SHP77 (cell line): ENCODE measurements at regions not wholly inside any gene's neighbourhood (a gene's known extent, or its start where the extent isn't known, plus 50 kb on each side); places are given as distances from the start of the nearest gene placed in this dataset.

Experiments
- DNase-seq, 2 experiments: peaks; one replicate each; lab custom pipeline; 2025; lab: John Stamatoyannopoulos, UW

DNA sequence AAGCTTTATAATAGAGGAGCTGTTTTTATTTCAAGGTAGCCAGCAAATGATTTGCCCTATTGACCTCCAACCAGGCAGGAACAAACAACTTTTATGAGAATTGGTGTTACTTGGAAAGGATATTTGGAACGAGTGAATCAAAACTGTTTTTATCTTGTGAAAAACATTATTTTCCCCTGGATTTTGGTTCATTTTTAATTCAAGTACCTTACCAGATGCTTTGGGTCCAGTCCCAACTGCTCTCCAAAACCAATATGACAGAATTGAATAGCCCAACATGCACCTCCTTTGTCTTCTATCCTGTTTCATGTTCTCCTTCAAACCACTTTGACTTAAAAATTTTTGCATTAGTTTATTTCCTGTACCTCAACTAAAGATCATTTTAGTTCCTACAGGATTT is 178.6 kb upstream of the RBMS1 start:
- DNase-seq = no peak

DNA sequence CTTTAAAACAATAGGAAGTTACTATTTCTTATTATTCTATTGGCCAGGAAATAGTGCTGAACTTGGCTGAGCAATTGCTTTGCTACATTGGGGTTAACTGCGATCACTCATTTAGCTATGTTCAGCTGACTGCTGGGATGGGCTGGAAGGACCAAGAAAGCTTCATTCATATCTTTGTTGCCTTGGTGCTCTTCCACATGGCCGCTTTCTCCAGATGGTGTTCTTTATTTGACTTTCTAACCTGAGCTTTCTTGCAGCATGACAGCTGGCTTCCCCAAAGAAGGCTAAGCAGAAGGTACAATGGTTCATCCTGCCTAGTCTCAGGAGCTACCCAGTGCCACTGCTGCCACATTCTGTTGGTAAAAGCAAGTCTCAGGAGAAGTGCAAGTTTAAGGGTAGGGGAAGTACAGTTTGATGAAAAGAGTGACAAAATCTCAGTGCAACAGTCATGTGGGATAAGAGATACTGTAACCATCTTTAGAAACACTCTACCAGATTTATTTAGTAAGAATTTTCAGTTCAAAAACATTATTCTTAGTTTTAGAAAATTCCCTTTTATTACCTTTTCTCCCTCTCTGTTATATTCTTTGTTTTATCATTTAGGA is 180.6 kb upstream of the RBMS1 start:
- no peak for DNase-seq

DNA sequence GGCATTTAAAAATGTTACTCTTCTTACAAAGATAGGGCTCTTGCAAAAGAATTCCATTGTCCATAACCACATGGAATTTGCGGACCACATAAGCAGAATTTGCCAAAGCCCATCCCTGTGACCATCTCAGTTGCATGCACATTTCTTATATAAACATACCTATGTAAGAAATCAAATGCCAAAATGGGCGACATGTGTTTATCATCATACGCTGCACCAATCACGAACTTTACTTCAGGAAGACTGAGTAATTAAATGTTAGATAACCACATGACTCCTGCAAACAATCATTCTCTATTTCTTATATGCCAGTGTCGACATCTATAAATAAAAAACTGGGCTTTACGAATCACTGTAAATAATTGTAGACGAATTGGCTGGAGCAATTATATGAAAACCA is 186.1 kb upstream of the RBMS1 start:
- DNase-seq = no peak

DNA sequence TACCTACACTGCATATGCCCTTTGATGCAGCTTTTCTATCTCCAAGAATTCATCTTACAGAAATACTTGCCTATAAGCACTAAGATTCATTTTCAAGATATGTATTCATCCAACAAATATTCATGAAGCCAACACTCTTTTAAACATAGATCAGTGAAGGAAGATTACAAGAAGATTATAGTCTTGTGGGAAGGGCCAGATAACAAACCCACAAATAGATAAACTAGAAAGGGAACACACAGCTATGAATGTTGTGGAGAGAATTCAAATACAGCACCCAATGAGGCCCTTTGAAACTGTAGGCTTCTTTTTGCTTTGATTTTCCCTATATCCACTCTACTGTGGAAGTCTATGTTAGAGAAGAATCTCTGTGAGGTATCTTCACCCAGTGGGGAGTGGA is 186.7 kb upstream of the RBMS1 start:
- no peak for DNase-seq

DNA sequence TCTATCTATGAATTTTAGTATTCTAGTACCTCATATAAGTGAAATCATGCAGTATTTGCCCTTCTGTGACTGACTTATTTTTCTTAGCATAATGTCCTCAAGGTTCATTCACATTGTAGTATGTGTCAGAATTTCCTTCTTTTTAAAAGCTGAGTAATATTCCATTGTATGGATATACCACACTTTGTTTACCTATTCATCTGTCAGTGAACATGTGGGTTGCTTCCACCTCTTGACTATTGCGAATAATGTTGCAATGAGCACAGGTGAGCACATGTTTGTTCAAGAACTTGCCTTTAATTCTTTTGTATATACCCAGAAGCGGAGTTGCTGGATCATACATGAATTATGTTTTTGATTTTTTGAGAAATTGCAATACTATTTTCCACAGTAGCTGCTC is 187.4 kb upstream of the RBMS1 start:
- DNase-seq = no peak

DNA sequence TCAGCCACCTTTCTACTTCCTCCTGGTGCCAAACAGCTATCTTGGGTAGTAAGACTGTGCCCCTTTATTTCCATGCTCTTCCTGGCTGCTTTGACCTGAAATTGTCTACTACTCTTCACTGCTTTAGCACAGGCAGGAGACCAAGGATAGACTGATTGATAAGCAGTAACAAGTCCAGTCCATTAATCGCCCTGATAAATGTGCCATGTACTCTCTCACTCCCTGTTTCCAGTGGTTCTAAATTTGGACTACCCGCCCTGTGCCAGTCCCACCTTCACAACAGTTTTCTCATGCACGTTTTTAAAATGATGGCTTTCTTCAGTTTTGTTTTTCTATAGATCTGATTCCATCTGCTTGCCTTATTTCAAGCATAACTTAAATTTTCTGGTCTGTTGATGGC is 189.6 kb upstream of the RBMS1 start:
- DNase-seq = no peak

DNA sequence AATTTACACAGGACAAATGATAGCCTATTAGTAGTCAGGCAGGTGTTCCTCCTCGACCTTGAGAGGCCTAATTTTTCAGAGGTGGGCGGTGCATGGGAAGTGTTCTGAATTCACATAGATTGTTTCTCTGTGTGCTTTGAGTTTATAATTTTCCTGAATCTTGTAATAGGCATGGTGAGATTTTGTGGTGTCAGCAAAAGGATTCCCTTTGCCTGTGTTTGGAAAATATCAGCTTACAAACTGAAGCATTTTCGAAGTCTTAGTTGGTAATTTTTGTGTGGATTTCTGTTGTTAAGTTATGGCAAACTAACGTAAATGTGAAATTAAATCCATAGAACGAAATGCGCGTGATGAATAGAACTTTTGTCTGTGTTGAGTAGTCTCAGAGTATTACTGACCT is 194.0 kb upstream of the RBMS1 start:
- DNase-seq = no peak

DNA sequence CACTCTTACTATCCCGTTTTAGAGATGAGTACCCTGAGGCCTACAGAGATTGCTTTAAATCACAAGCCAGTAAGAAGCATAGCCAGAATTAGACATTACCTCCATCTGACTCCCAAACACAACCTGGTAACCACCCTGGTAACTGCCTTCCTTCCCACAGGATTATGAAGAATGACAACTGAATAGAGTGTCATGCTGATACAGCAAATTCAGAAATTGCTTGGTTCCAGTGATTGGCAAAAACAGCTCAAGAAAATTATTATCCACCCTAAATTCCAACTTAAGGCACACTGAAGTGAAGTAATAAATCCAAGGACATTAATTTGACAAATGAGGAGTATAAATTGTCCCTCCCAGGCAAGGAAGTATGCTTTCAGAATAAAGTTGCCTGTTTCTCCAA is 195.8 kb upstream of the RBMS1 start:
- DNase-seq = no peak

DNA sequence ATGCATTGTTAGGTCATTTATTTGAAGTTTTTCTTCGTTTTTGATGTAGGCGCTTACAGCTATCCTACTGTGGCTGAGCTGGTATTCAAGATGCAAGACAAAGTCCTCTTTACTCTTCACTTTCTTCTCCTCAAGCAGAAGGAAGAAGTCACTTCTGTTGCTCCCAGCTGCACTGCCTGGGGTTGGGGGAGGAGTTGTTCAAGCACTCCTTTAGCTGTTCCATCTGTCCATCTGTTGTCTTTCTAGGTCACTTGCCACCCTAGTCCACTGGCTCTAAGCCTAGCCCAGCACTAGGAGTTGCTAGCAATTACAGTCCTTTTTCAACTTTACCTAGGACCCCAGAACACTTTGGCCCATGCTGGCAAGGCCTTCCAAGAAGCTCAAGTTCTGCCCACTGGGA is 200.6 kb upstream of the RBMS1 start:
- DNase-seq = no peak

DNA sequence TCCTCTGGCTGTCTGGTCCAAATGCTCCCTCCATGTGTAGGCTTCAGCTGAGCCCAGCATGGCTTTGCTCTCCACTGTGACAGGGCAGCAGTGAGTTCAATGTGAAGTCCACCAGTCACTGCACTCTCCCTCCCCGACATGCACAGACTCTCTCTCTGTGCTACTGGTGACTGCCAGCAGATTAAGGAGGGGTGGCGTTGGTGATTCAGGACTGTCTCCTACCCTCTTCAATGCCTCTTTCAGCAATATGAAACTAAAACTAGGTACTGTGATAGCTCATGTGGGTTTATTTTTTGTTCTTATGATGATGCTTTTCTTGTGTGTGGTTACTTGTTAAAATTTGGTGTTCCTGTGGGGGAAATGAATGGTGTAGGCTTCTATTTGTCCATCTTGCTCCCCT is 201.0 kb upstream of the RBMS1 start:
- DNase-seq = no peak

DNA sequence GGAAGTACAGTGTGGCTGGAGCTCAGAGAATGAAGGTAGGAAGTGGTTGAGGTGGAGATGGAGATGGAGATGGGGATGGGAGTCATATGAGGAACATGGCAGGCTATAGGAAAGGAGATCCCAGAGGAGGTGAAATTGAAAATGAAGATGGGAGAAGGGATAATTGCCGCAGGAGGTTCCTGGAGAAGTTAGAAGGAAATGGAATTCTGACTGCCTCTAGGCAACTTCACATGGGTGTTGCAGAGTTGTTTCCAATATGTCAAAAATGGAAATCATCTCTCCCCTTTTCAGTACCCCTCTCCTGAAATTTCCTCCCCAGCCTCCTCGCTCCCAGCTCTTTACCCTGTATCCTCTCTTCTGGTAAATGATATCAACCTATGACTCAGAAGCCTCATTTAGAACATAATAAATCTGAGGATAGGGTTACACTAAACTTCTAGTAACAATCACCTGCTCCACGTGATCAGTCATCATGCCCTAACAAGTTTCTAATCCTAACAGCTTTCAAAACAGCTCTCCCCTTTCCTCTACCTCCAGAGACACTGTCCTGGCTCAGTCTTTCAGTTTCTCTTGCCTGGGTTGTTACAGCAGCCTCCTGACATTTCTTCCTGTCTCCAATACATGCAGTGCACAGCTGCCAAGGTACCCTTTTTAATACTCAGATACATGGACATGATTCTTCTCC is 201.9 kb upstream of the RBMS1 start:
- DNase-seq = no peak

DNA sequence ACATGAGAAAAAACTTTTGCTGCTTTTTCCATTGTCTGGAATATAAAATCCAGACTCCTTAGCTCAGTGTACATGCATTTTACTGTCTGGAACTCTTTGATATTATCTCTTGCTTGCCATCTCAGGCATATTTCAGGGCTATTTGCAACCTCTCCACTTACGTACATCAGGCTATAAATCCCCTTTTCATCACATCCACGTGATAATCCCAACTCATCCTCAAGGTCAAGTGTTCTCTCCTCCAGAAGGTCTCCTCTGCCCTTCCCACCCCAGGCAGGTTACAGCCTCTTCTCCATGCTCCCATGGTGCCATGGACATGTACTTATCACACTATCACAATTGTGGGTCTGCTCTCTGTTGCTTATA is 202.5 kb upstream of the RBMS1 start:
- DNase-seq = no peak

DNA sequence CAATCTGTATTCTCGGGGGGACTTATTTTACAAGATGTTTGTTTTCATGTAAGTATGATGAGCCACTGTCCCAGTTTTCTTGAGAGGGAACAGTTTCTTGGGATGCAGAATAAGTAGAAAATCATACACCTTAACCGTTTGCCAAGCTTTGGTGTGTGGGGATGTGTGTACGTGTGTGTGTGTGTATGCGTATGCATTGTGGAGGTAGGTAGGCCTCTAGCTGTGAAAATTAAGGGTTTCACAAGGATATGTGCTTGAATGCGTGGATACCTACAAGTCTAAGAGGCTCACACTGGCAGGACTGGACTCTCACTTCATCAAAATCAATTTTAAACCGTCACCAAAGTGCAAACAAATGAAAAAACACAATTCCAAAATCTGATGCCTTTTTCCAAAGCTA is 204.2 kb upstream of the RBMS1 start:
- no peak for DNase-seq

DNA sequence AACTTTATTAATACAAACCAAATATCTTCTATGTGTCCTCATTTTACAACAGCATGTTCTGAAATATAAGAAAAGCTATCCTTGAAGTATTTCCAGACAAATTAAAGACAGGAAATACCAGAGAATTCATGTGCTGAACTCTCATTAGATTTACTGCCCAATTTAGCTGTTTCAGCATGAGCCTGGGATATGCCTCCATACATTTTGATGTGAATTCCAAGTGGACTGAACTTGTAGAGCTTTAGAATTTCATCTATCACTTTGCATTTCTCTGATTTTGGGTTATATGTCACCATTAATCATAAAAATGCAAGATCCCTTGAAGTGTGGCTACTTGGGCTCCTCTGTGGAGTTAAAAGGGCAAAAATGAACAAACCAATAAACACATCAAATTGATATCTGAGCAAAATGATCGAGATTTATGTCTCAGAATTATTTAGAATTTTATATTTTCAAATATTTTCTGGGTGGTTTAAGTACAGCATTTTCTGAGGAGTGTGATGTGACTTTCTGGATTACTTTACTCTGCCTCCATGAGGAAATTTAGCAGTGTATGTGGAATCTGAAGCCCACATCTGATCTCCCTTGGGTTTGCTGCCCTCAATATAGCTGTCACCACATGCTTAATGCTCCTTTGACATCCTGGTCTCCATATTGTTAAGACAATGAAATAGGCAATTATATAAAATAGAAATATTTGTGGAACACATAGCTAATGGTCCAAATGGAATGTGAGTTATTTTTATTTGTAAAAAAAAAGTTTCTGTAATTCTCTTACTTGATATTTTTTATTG is 206.6 kb upstream of the RBMS1 start:
- DNase-seq = no peak

DNA sequence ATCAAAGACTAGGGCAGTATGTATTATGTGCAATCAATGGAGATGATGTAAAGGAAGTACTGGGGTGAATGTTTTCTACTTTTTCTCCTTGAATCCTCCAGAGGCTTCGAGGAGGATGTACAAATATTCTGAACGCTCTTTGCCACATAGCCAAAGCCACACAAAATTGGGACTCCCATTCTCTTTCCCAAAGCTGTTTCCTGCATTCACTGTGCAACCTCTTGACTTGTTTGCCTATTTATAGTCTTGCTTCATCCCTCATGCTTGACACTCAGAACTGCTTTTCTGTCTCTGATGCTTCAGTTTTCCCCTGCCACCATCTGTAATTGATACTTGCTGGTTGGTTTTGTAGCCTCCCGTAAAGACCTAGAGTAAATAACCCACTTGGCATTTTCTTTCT is 208.2 kb upstream of the RBMS1 start:
- DNase-seq = no peak

DNA sequence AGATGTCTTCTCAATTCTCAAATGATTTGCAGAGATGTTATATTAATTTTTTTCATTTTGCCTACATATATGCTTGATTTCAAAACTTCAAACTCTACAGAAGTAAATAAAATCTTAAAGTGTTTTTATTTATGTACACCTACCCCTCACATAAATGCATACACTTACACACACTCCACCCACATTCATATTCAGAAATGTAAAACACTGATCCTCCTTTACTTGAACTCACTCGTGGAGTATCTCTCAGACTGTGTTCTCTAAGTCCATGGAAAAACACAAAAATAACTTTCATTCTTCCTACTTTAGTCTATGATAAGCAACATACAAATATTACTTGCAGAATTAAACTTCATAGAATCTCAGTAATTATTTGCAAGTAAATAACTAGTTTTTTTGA is 209.1 kb upstream of the RBMS1 start:
- DNase-seq = no peak

DNA sequence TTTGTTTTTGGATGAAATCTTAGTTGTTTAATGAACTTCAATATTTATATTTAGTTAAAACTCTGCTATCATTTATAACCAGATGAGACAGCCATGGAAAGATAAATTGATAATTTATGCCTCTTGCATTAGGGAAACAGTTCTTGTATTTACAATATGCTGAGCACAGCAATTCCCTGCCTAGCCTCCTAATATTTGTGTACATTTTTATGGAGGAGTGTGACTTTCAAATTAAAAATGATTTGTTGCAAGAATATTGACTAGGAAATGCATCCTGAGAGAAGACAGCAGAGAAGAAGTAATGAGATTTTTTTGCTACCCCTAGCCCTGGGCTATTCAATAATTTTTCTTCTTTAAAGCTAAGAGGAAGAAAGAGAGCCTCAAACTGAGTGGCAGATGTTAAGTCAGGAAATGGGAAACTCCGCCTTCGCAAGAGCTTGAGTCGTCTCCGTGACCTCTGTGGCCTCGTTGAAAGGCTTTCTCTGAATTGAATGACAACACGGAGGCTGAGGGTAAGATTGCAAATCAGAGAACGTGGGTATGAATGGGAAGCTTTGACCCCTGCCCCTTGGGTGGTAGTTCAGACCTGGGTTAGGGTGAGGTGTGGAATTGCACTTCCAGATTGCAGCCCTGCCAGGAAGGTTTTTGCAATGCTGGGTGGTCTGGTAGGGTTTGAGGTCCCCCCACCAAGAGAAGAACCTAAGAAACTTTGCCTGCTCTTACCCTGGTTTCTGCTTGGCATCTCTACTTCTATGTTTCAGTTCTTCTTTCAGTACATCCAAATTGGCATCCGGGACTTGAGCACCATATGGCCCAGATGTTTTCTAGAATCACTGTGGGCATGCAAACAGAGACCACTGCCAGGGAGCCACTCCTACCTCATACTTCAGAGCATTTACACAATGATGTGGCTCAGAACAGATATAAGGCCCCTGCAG is 210.3 kb upstream of the RBMS1 start:
- no peak for DNase-seq

DNA sequence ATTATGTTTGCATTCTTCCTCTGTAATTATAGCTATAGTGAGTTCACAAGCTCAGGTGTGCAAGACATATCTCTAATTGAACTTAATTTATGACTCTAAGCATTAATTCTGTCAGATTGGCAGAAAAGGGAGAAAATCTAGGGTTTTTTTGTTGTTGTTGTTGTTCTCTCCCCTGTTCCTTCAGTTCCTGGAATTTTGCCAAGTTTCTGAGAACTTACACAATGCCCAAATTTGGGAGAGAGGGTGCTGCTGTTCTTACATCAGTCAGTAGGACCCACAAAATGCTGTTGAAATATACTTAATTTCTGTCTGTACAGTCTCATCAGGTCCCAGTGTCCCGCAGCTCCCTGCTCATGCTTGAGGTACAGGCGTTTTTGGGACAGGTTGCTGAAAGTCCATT is 221.8 kb upstream of the RBMS1 start:
- no peak for DNase-seq

DNA sequence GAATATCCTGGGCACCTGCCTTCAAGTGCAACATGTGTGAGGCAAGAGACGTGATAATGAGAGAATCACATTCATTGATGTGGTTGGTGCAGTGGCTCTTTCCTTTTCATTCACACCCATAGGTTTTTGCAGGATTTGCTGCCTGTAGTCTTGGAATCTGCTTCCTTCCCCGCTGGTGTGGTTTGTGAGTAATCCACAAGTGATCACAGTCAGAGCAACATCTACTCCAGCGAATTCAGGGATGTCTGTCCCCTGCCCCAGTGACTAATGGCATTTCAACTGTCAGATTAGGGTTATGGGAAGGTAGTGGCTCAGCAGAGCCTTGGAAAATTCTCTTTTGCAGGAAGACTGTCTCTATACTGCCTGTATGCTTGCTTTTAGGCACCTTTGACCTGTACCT is 225.5 kb upstream of the RBMS1 start:
- no peak for DNase-seq

DNA sequence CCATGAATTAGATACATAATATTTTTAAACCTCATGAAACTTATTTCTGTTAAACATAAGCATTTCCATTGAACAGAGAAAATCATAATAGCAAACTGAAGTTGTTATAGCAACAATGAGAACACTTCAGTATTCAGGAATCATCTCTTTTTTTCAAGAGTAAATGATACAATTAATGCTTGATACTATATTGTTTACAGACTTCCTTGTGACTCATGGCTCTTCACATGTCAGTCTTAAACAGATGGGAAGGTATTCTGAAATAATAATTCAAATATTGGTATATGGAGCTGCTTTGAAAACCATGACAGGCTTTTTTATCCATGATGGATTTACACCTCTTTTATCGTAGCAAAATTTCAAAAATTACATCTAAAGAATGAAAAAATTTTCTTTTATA is 226.5 kb upstream of the RBMS1 start:
- no peak for DNase-seq

DNA sequence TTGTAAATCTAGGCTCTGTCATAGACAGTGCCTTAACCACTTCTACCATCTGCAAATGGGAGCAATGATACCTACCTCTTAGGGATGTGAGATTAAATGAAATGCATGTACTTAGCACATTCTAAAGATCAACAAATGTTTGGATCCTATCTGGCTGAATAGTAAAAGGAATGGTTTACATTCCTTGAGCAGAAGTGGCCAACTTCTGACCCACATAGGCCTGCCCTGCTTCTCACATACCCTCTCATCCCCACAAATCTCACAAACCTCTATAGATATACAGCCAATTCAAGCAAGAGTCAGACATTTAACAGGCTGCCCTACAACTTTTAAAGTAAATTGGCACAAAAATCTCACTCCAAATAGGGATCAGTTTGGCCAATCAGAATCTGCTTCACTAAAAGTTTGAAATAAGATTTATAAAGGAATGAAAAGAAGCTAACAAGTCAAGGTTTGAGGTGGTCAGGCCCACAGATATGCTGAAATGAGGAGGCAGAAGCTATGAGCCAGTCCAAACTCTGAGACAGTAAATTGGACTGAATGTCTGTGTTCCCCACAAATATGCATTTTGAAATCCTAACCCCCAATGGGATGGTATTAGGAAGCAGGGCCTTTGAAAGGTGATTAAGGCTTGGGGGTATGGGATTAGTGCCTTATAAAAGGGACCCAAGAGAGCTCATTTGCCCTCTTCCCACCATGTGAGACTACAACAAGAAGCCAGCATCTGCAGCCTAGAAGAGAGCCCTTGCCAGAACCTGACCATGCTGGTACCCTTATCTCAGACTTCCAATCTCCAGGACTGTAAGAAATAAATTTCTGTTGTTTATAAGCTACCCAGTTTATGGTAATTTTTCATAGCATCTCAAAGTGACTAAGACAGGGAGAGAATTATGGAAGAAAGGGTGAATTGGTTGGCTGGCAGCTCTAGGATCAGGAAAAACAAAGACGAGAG is 227.8 kb upstream of the RBMS1 start:
- no peak for DNase-seq
